ENCODE measurements at regions not wholly inside any gene's neighbourhood (a gene's known extent, or its start where the extent isn't known, plus 50 kb on each side); places are given as distances from the start of the nearest gene placed in this dataset.

GRCh38 chr2:212726403-212726802 lies 187.8 kb upstream of the ERBB4 start:
- H3K4me1 ChIP-seq (ENCODE audit: insufficient read depth), result no peaks in the 10 kb centered on the region
- TF ChIP-seq ZNF331 (CRISPR knock-in tag; IDR thresholded peaks at IDR 0.05; ENCODE audit: low read depth), result no peak
- TF ChIP-seq EZH2phosphoT487 (IDR thresholded peaks at IDR 0.05; ENCODE audit: unreplicated experiment), result no peak
- TF ChIP-seq ETS1 (IDR thresholded peaks at IDR 0.05), result no peak
- no peak for TF ChIP-seq NANOG (IDR thresholded peaks at IDR 0.05; ENCODE audit: borderline replicate concordance)
- TF ChIP-seq ZNF462 (CRISPR knock-in tag; IDR thresholded peaks at IDR 0.05), result no peak
- no peak for TF ChIP-seq ZNF114 (CRISPR knock-in tag; IDR thresholded peaks at IDR 0.05)
- TF ChIP-seq EZH2 (IDR thresholded peaks at IDR 0.05; ENCODE audit: low read depth, unreplicated experiment), result no peak
- TF ChIP-seq CREB1 (CRISPR knock-in tag; IDR thresholded peaks at IDR 0.05; ENCODE audit: low read depth), result no peak
- TF ChIP-seq POLR2AphosphoS5 (IDR thresholded peaks at IDR 0.05; ENCODE audit: low read depth), result no peak
- TF ChIP-seq STAT1 (IDR thresholded peaks at IDR 0.05; ENCODE audit: unreplicated experiment), result no peak
- TF ChIP-seq CTCF (conservative IDR thresholded peaks at IDR 0.05; ENCODE audit: low read depth in 2 of 2), result no peak
- TF ChIP-seq JUNB (IDR thresholded peaks at IDR 0.05; ENCODE audit: unreplicated experiment), result no peak
- TF ChIP-seq REST (IDR thresholded peaks at IDR 0.05; ENCODE audit: unreplicated experiment), result no peak
- Mint-ChIP-seq H3K4me3 (no peak overlapping the region), H3K4me1 (peaks cover 9% of the 10 kb centered on the region; the same call in 2 of the 3 replicates), H3K36me3 (ENCODE audit: low read depth) (peaks cover 6% of the 10 kb centered on the region), H3K27me3 (ENCODE audit: insufficient read depth, low read depth, poor library complexity) (no peaks in the 10 kb centered on the region), H3K27ac (peak overlapping the region; percentile 83), H3K9me3 (peaks cover 9% of the 10 kb centered on the region)
- H3K79me2 ChIP-seq (replicated peaks; ENCODE audit: insufficient read depth), result no peaks in the 10 kb centered on the region
- no peaks in the 10 kb centered on the region for H3K36me3 ChIP-seq (ENCODE audit: insufficient read depth)
- H3K27me3 ChIP-seq (ENCODE audit: insufficient read depth), result no peaks in the 10 kb centered on the region
- H3K4me3 ChIP-seq, result no peak overlapping the region
- peak overlapping the region; percentile 70; the same call in 1 of the 2 replicates for H2AFZ ChIP-seq
- peak; percentile 43 for DNase-seq (ENCODE audit: low spot score)
- ATAC-seq, result peak; percentile 68
- no peak overlapping the region for H3K27ac ChIP-seq (ENCODE audit: low read depth)
- no peak overlapping the region for H3K4me2 ChIP-seq
- H4K20me1 ChIP-seq (replicated peaks; ENCODE audit: insufficient read depth), result no peaks in the 10 kb centered on the region
- no peaks in the 10 kb centered on the region for H3F3A ChIP-seq (replicated peaks; ENCODE audit: low read depth)
- no peaks in the 10 kb centered on the region for H3K9me2 ChIP-seq (ENCODE audit: insufficient read depth)

Measured in GM23338 (cell line).